BE2C (cell line): ENCODE measurements at regions not wholly inside any gene's neighbourhood (a gene's known extent, or its start where the extent isn't known, plus 50 kb on each side); places are given as distances from the start of the nearest gene placed in this dataset.

Experiments
- DNase-seq: peaks from one replicate; pipeline ENCODE4 v3.0.0-alpha.2; 2020
- H3K27me3 ChIP-seq: fragments of 250-450 bp; sonication (Bioruptor Pico); 2 replicates; pipeline ENCODE4 v1.5.1; 2020; ENCODE audit warnings: mild to moderate bottlenecking
- H3K36me3 ChIP-seq: fragments of 250-450 bp; sonication (Bioruptor Pico); 2 replicates; pipeline ENCODE4 v1.5.1; 2020; ENCODE audit warnings: mild to moderate bottlenecking
- H3K4me1 ChIP-seq: fragments of 250-450 bp; sonication (Bioruptor Pico); 2 replicates; pipeline ENCODE4 v1.5.1; 2020
- H3K4me3 ChIP-seq: 2 replicates; pipeline ENCODE4 v1.5.1; 2011; ENCODE audit warnings: low read depth, low read length
- H3K9me3 ChIP-seq: fragments of 250-450 bp; sonication (Bioruptor Pico); 2 replicates; pipeline ENCODE4 v1.5.1; 2020
- TF ChIP-seq, protein P1 (sequence below): IDR thresholded peaks from 2 replicates; pipeline ENCODE4 v1.5.1; 2012; ENCODE audit warnings: mild to moderate bottlenecking, low read depth, low read length

DNA sequence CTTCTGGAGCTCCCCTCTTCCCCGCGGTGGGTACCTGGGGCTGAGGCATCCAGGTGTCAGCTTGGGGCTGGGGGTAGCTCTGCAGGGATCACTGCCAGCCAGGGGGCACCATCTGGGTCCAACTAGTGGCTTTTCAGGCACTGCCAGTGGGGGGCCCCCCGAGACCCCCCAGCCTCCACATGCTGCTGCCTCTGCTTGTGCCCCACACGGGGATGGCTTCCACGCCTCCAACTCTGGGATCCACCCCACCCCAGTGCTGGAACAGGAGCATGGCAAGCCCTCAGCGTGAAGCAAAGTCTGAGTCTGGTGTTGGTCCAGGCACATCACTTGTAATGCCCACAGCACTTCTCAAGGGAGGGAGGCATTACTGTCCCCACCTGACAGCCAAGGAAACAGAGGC lies 260.5 kb upstream of the MVB12B start:
- TF ChIP-seq, protein P1, sequence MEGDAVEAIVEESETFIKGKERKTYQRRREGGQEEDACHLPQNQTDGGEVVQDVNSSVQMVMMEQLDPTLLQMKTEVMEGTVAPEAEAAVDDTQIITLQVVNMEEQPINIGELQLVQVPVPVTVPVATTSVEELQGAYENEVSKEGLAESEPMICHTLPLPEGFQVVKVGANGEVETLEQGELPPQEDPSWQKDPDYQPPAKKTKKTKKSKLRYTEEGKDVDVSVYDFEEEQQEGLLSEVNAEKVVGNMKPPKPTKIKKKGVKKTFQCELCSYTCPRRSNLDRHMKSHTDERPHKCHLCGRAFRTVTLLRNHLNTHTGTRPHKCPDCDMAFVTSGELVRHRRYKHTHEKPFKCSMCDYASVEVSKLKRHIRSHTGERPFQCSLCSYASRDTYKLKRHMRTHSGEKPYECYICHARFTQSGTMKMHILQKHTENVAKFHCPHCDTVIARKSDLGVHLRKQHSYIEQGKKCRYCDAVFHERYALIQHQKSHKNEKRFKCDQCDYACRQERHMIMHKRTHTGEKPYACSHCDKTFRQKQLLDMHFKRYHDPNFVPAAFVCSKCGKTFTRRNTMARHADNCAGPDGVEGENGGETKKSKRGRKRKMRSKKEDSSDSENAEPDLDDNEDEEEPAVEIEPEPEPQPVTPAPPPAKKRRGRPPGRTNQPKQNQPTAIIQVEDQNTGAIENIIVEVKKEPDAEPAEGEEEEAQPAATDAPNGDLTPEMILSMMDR, result no peak
- H3K9me3 ChIP-seq, result no peaks in the 10 kb centered on the region
- no peaks in the 10 kb centered on the region for H3K27me3 ChIP-seq
- no peak overlapping the region for H3K4me3 ChIP-seq
- H3K4me1 ChIP-seq, result no peaks in the 10 kb centered on the region
- DNase-seq, result no peak
- H3K36me3 ChIP-seq, result no peaks in the 10 kb centered on the region

DNA sequence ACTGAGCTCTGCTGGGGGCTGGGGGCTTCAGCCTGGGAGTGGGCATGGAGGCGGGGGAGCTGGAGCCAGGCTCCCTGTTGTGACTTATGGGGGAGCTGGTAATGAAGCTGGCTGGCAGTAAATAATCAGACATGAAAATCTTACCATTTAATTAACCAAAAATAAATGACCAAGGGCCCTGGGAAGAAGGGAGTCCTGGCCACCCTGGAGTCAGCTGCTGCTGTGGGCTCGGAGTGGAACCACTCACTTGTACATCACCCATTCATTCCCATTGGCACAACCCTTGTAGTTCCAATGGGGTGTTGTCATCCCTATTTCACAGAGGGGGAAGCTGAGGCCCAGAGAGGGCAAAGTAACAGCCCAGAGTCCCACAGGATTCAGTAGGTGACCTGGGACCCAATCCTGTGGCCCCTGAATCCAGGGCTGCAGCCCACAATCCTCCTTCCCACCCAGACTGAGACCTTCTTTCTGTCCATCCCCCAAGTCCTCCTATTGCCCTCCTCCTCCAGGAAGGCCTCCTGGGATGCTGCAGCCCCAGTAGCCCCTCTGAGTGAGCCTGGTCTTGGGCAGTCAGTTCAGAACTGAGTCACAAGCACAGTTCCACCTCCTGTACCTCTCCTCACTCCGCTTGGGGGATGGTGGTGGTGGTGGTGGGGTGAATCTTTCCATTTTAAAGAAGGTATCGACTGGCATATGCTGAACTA lies 259.4 kb upstream of the MVB12B start:
- TF ChIP-seq, protein P1, result no peak
- H3K36me3 ChIP-seq, result no peaks in the 10 kb centered on the region
- no peaks in the 10 kb centered on the region for H3K4me1 ChIP-seq
- no peaks in the 10 kb centered on the region for H3K9me3 ChIP-seq
- no peak overlapping the region for H3K4me3 ChIP-seq
- no peaks in the 10 kb centered on the region for H3K27me3 ChIP-seq
- DNase-seq, result no peak

DNA sequence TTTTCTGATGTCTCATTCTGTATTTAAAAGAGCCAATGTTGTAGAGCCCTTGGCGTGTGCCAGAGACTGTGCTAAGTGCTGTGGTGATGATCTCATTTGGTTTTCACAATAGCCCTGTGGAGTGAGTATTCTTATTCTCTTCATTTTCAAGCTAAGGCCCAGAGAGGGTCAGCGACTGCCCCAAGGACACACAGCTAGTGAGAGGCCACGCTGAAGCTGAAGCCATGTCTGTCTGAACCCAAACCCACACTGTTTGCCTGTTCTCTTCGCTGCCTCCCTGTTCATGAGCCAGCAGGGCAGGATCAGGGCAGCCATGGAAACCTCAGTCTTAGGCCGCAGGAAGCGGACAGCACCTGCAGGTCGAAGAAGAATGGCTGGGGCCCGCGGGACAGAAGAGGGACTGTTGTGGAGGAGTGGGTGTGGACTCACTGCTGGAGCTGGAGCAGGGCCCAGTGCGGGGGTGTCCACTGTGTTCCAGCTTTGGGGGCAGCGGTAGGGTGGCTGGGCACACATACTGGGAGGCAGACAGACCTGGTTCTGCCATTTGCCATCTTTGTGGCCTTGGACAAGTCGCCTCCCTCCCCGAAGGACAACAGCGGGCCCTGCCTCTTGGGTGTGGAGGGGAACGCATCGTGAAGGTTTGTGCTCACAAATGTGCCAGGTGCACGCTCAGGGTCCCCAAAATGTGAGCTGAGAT lies 257.9 kb upstream of the MVB12B start:
- Histone ChIP-seq H3K36me3 (no peaks in the 10 kb centered on the region), H3K9me3 (no peaks in the 10 kb centered on the region), H3K27me3 (no peaks in the 10 kb centered on the region), H3K4me1 (no peaks in the 10 kb centered on the region), H3K4me3 (no peak overlapping the region)
- TF ChIP-seq, protein P1, result no peak
- no peak for DNase-seq

DNA sequence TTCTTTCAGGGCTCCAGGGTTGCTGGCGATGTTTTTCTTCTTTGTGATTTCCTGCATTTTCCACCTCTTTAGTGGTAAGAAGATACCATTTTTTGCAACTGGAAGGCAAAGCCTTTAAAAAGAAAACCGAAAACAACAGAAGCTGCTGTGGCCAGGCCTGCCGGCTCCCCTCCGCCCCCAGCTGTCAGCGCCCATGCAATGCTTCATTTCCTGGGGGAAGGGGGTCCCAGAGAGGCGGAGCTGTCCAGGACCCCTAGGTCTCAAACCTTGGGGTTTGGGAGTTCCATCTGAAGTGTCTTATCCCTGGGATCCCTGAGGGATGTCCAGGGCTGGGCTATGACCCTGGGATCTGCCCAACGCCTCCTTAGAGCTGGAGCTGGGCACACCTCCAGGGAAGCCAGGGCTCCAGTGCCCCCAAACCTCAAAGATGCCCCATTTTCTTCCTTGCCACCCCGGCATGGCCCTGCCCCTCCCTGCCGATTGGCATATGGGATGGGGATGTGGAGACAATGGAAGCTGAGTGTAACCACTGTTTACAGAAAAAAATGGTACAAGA lies 257.2 kb upstream of the MVB12B start:
- Histone ChIP-seq H3K9me3 (no peaks in the 10 kb centered on the region), H3K4me3 (no peak overlapping the region), H3K27me3 (no peaks in the 10 kb centered on the region), H3K36me3 (no peaks in the 10 kb centered on the region), H3K4me1 (no peaks in the 10 kb centered on the region)
- DNase-seq, result no peak
- TF ChIP-seq, protein P1, result no peak

DNA sequence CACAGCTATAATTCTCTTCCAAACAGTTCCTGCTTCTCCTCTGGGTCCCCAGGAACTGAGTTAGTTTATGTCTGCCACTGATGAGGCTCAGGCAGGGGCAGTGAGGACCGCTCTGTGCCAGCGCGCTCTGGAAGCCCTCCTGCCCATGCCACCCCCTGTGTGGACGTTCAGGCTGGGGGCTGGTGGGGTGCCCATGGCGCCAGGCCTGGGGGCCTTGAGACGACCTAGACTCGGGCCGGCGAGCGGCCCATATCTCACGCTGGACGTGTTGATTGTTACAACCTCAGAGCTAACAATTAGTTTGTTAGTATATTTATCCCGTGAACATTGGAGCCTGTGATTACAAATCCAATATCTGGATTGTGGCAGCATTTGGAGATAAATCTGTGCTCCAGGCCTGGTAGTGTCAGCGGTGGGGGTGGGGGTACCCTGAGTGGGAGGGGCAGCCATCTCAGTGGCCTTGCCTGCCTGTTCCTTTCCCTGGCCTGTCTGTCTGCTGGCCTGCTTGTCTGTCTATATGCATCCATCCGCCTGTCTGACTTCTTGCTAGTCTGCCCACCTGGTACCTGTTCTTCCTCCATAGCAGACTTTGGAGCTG lies 256.5 kb upstream of the MVB12B start:
- no peak for DNase-seq
- Histone ChIP-seq H3K9me3 (no peaks in the 10 kb centered on the region), H3K36me3 (no peaks in the 10 kb centered on the region), H3K27me3 (no peaks in the 10 kb centered on the region), H3K4me1 (no peaks in the 10 kb centered on the region), H3K4me3 (no peak overlapping the region)
- TF ChIP-seq, protein P1, result no peak
